Spleen (tissue), 7 donors: ENCODE measurements at regions not wholly inside any gene's neighbourhood (a gene's known extent, or its start where the extent isn't known, plus 50 kb on each side); places are given as distances from the start of the nearest gene placed in this dataset.

ENCODE experiments used
- POLR2AphosphoS5 ChIP-seq, 3 donors: sonication (generic); formaldehyde crosslinking; IDR thresholded peaks; one replicate each; pipeline ENCODE4 v1.5.1; 2017; ENCODE audit warnings: antibody characterized with exemption in 3 of 3
- TF ChIP-seq, protein P1 (sequence below), 11 experiments: fragments of 200-600 bp in 7 of 11; fragments of 450-650 bp in 4 of 11; sonication (generic) in 4 of 11; IDR thresholded peaks in 8 of 11; conservative IDR thresholded peaks in 3 of 11; 1 replicate in 7 of 11; 2 replicates in 4 of 11; pipeline versions ENCODE4 v1.4.0 to v1.8.0; 2016 to 2021; ENCODE audit warnings: antibody characterized with exemption in 11 of 11, inconsistent platforms in 4 of 11, mild to moderate bottlenecking in 1 of 11
- donor health status: DM: no; HTN: no; CAD: no; lungs with moderate emphysema.
- donor health status: DM: no; HTN: no; CAD: no.
- donor health status: DM: no; HTN: no; CAD: no.

DNA sequence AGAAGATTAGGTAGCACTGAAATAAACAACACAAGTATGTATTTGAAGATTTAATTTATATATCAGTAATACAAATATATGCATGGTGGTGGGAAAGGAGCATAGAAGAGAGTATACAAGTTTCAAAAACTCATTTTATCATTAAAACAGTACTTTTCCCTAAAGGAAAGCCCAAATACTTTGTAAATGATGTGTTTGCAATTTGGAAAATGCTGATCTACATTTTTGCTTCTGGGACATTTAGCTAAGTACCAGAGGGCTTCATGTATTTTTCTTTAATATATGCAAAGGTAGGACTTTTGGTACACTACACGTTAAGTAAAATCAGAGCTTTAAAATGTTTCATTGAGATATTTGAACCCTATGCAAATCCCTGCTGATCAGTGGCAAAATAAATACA is 1624.2 kb downstream of the SUCLG1 start:
- TF ChIP-seq, protein P1, sequence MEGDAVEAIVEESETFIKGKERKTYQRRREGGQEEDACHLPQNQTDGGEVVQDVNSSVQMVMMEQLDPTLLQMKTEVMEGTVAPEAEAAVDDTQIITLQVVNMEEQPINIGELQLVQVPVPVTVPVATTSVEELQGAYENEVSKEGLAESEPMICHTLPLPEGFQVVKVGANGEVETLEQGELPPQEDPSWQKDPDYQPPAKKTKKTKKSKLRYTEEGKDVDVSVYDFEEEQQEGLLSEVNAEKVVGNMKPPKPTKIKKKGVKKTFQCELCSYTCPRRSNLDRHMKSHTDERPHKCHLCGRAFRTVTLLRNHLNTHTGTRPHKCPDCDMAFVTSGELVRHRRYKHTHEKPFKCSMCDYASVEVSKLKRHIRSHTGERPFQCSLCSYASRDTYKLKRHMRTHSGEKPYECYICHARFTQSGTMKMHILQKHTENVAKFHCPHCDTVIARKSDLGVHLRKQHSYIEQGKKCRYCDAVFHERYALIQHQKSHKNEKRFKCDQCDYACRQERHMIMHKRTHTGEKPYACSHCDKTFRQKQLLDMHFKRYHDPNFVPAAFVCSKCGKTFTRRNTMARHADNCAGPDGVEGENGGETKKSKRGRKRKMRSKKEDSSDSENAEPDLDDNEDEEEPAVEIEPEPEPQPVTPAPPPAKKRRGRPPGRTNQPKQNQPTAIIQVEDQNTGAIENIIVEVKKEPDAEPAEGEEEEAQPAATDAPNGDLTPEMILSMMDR (IDR thresholded peaks at IDR 0.05 in 8 of 11, conservative IDR thresholded peaks at IDR 0.05 in 3 of 11): no peak
- no peak for TF ChIP-seq POLR2AphosphoS5 (IDR thresholded peaks at IDR 0.05)
